H9 (cell line): ENCODE measurements at regions not wholly inside any gene's neighbourhood (a gene's known extent, or its start where the extent isn't known, plus 50 kb on each side); places are given as distances from the start of the nearest gene placed in this dataset.

Experiments
- DNase-seq: peaks from one replicate; pipeline ENCODE4 v3.0.0-alpha.2; 2017
- H2AFZ ChIP-seq: one replicate; pipeline ENCODE4 v1.6.1; 2013; ENCODE audit warnings: mild to moderate bottlenecking, low read length, control low read depth, moderate library complexity
- H2AK5ac ChIP-seq: 2 replicates; pipeline ENCODE4 v1.6.1; 2013; ENCODE audit warnings: low read length, control low read depth, mixed read lengths; ENCODE audit not compliant: insufficient read length
- H2BK120ac ChIP-seq: one replicate; pipeline ENCODE4 v1.6.1; 2013; ENCODE audit warnings: low read depth, mild to moderate bottlenecking, low read length, control low read depth, inconsistent platforms; ENCODE audit not compliant: poor library complexity, severe bottlenecking
- H2BK12ac ChIP-seq: 2 replicates; pipeline ENCODE4 v1.6.1; 2013; ENCODE audit warnings: low read length, control low read depth, mixed read lengths, low read depth; ENCODE audit not compliant: insufficient read length
- H2BK15ac ChIP-seq: 2 replicates; pipeline ENCODE4 v1.6.1; 2013; ENCODE audit warnings: low read depth, low read length, control low read depth
- H2BK20ac ChIP-seq: one replicate; pipeline ENCODE4 v1.6.1; 2013; ENCODE audit warnings: low read depth, mild to moderate bottlenecking, low read length, control low read depth, inconsistent platforms; ENCODE audit not compliant: poor library complexity, severe bottlenecking
- H2BK5ac ChIP-seq: 2 replicates; pipeline ENCODE4 v1.6.1; 2013; ENCODE audit warnings: low read length, control low read depth, mixed read lengths; ENCODE audit not compliant: insufficient read length
- H3K14ac ChIP-seq: 2 replicates; pipeline ENCODE4 v1.6.1; 2013; ENCODE audit warnings: low read length, control low read depth; ENCODE audit not compliant: insufficient read depth
- H3K18ac ChIP-seq: 2 replicates; pipeline ENCODE4 v1.6.1; 2013; ENCODE audit warnings: low read depth, mild to moderate bottlenecking, mixed read lengths, low read length, control low read depth; ENCODE audit not compliant: insufficient read length
- H3K23ac ChIP-seq: 2 replicates; pipeline ENCODE4 v1.6.1; 2013; ENCODE audit warnings: low read length, control low read depth, mixed read lengths, low read depth; ENCODE audit not compliant: insufficient read length
- H3K23me2 ChIP-seq: 2 replicates; pipeline ENCODE4 v1.6.1; 2013; ENCODE audit warnings: low read depth, mild to moderate bottlenecking, mixed read lengths, low read length, control low read depth; ENCODE audit not compliant: insufficient read length, poor library complexity, severe bottlenecking
- H3K27ac ChIP-seq: 2 replicates; pipeline ENCODE4 v1.5.1; 2013; ENCODE audit warnings: low read length, control low read depth, mixed read lengths, low read depth; ENCODE audit not compliant: insufficient read length
- H3K27me3 ChIP-seq: 2 replicates; pipeline ENCODE4 v1.6.1; 2013; ENCODE audit warnings: low read length, control low read depth, inconsistent platforms; ENCODE audit not compliant: insufficient read depth
- H3K4ac ChIP-seq: 2 replicates; pipeline ENCODE4 v1.6.1; 2013; ENCODE audit warnings: low read depth, mild to moderate bottlenecking, control low read depth, inconsistent platforms, low read length, moderate library complexity
- H3K4me1 ChIP-seq: 2 replicates; pipeline ENCODE4 v1.6.1; 2013; ENCODE audit warnings: low read length, control low read depth, inconsistent platforms; ENCODE audit not compliant: insufficient read depth
- H3K4me2 ChIP-seq: 2 replicates; pipeline ENCODE4 v1.6.1; 2013; ENCODE audit warnings: low read length, control low read depth, mixed read lengths; ENCODE audit not compliant: insufficient read length, insufficient read depth
- H3K56ac ChIP-seq: 2 replicates; pipeline ENCODE4 v1.6.1; 2013; ENCODE audit warnings: low read depth, mild to moderate bottlenecking, mixed read lengths, low read length, control low read depth; ENCODE audit not compliant: insufficient read length
- H3K79me1 ChIP-seq: 2 replicates; pipeline ENCODE4 v1.6.1; 2013; ENCODE audit warnings: low read depth, mild to moderate bottlenecking, moderate library complexity, low read length, control low read depth, inconsistent platforms; ENCODE audit not compliant: insufficient read depth, poor library complexity, severe bottlenecking
- H3K79me2 ChIP-seq: 2 replicates; pipeline ENCODE4 v1.6.1; 2013; ENCODE audit warnings: low read length, control low read depth, inconsistent platforms; ENCODE audit not compliant: insufficient read depth
- H3K9ac ChIP-seq: 2 replicates; pipeline ENCODE4 v1.6.1; 2013; ENCODE audit warnings: low read length, control low read depth, mixed read lengths; ENCODE audit not compliant: insufficient read length; ENCODE audit errors: extremely low read depth
- H3K9me3 ChIP-seq: one replicate; pipeline ENCODE4 v1.6.1; 2013; ENCODE audit warnings: low read depth, low read length, inconsistent platforms; ENCODE audit not compliant: control insufficient read depth
- H3T11ph ChIP-seq: one replicate; pipeline ENCODE4 v1.6.1; 2013; ENCODE audit warnings: mild to moderate bottlenecking, low read length, control low read depth, inconsistent platforms
- H4K20me1 ChIP-seq: one replicate; pipeline ENCODE4 v1.6.1; 2013; ENCODE audit not compliant: control insufficient read depth, insufficient read length, insufficient read depth
- H4K5ac ChIP-seq: 2 replicates; pipeline ENCODE4 v1.6.1; 2013; ENCODE audit warnings: low read depth, mild to moderate bottlenecking, mixed read lengths, low read length, control low read depth; ENCODE audit not compliant: insufficient read length
- H4K8ac ChIP-seq: replicated peaks from 2 replicates; pipeline ENCODE4 v1.6.1; 2013; ENCODE audit warnings: low read length, control low read depth, mixed read lengths, low read depth; ENCODE audit not compliant: insufficient read length
- H4K91ac ChIP-seq: 2 replicates; pipeline ENCODE4 v1.6.1; 2013; ENCODE audit warnings: low read depth, mild to moderate bottlenecking, moderate library complexity, mixed read lengths, low read length, control low read depth; ENCODE audit not compliant: insufficient read length
- H3K27ac Mint-ChIP-seq, 3 experiments: 2 replicates in 2 of 3; 3 replicates in 1 of 3; pipeline ENCODE4 v1.8.0; 2020 to 2021; ENCODE audit warnings: mixed read lengths in 3 of 3, mild to moderate bottlenecking in 1 of 3, moderate library complexity in 1 of 3
- H3K27me3 Mint-ChIP-seq: 2 replicates; pipeline ENCODE4 v1.8.0; 2021; ENCODE audit warnings: low read depth, mild to moderate bottlenecking, moderate library complexity, mixed read lengths
- H3K36me3 Mint-ChIP-seq, 3 experiments: 2 replicates in 2 of 3; 3 replicates in 1 of 3; pipeline ENCODE4 v1.8.0; 2020 to 2021; ENCODE audit warnings: low read depth in 3 of 3, mixed read lengths in 3 of 3; ENCODE audit not compliant: insufficient read depth in 1 of 3
- H3K4me1 Mint-ChIP-seq, 2 experiments: 2 replicates each; pipeline ENCODE4 v1.8.0; 2020; ENCODE audit warnings: mixed read lengths in 2 of 2
- H3K4me3 Mint-ChIP-seq, 2 experiments: 2 replicates in 1 of 2; 3 replicates in 1 of 2; pipeline ENCODE4 v1.8.0; 2020 to 2021; ENCODE audit warnings: mild to moderate bottlenecking in 2 of 2, mixed read lengths in 2 of 2, moderate library complexity in 1 of 2
- H3K9me3 Mint-ChIP-seq, 2 experiments: 2 replicates in 1 of 2; 3 replicates in 1 of 2; pipeline ENCODE4 v1.8.0; 2020; ENCODE audit warnings: mild to moderate bottlenecking in 2 of 2, mixed read lengths in 2 of 2, moderate library complexity in 1 of 2
- WGBS: extraction: QIAGEN DNeasy Blood & Tissue Kit; methylation state at CpG from one replicate; pipeline ENCODE4 v1.1.7; 2013; ENCODE audit warnings: missing lambda C conversion rate, low lambda C conversion rate, mixed read lengths; ENCODE audit not compliant: insufficient read length; ENCODE audit errors: extremely low coverage; 5-methylcytosine and 5-hydroxymethylcytosine counted together
- TF ChIP-seq, protein P1 (sequence below): fragments of 200-600 bp; sonication (generic); conservative IDR thresholded peaks from 3 replicates; pipeline ENCODE4 v1.8.0; 2021; ENCODE audit warnings: antibody characterized with exemption, mild to moderate bottlenecking

DNA sequence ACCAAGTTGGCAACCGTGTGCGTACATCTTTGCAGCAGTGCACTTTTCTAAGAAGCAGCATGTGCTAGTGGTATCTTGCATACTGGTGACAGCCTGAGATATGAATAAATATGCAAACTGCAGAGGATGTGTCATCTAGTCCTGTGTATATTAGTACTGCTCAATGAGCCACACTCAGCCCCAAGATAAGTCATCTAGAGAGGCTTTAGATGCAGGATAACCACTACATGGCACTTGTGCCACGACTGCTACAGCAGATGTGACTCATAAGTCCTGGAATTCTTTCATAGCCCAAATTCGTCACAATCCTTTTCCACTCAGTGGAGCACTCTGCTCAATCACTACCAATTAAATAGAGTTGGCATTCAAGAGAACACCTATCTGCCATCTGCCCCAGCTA lies 171.5 kb downstream of the AXIN2 start:
- Mint-ChIP-seq H3K27ac (no peak overlapping the region), H3K4me3 (no peak overlapping the region), H3K9me3 (no peaks in the 10 kb centered on the region; a peak in 1 of 5 replicates), H3K4me1 (no peaks in the 10 kb centered on the region), H3K27me3 (peaks cover 1% of the 10 kb centered on the region), H3K36me3 (no peaks in the 10 kb centered on the region)
- H3K9ac ChIP-seq, result no peak overlapping the region
- no peak overlapping the region for H2BK5ac ChIP-seq
- H3K18ac ChIP-seq, result no peak overlapping the region
- no peaks in the 10 kb centered on the region for H3K79me1 ChIP-seq
- H2BK120ac ChIP-seq, result no peak overlapping the region
- H4K5ac ChIP-seq, result no peak overlapping the region
- no peaks in the 10 kb centered on the region for H4K20me1 ChIP-seq
- no peak overlapping the region for H3K4ac ChIP-seq
- no peak overlapping the region for H3K14ac ChIP-seq
- H3K23ac ChIP-seq, result no peak overlapping the region
- H3K27ac ChIP-seq, result no peak overlapping the region
- H3K23me2 ChIP-seq, result no peaks in the 10 kb centered on the region
- no peak overlapping the region for H4K91ac ChIP-seq
- TF ChIP-seq, protein P1, sequence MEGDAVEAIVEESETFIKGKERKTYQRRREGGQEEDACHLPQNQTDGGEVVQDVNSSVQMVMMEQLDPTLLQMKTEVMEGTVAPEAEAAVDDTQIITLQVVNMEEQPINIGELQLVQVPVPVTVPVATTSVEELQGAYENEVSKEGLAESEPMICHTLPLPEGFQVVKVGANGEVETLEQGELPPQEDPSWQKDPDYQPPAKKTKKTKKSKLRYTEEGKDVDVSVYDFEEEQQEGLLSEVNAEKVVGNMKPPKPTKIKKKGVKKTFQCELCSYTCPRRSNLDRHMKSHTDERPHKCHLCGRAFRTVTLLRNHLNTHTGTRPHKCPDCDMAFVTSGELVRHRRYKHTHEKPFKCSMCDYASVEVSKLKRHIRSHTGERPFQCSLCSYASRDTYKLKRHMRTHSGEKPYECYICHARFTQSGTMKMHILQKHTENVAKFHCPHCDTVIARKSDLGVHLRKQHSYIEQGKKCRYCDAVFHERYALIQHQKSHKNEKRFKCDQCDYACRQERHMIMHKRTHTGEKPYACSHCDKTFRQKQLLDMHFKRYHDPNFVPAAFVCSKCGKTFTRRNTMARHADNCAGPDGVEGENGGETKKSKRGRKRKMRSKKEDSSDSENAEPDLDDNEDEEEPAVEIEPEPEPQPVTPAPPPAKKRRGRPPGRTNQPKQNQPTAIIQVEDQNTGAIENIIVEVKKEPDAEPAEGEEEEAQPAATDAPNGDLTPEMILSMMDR, result no peak
- WGBS, result no CpG with 5 or more reads among the region's 4 CpGs
- H3K56ac ChIP-seq, result no peak overlapping the region
- H3K27me3 ChIP-seq, result no peaks in the 10 kb centered on the region
- H3K79me2 ChIP-seq, result no peaks in the 10 kb centered on the region
- H4K8ac ChIP-seq, result no peak overlapping the region
- no peak overlapping the region for H3T11ph ChIP-seq
- H2BK12ac ChIP-seq, result no peak overlapping the region
- H3K9me3 ChIP-seq, result no peaks in the 10 kb centered on the region
- no peak overlapping the region for H3K4me2 ChIP-seq
- no peak overlapping the region for H2BK15ac ChIP-seq
- DNase-seq, result no peak
- no peak overlapping the region for H2AFZ ChIP-seq
- no peaks in the 10 kb centered on the region for H3K4me1 ChIP-seq
- H2BK20ac ChIP-seq, result no peak overlapping the region
- H2AK5ac ChIP-seq, result no peak overlapping the region
